Fibroblast of pulmonary artery (primary cell): ENCODE measurements at regions not wholly inside any gene's neighbourhood (a gene's known extent, or its start where the extent isn't known, plus 50 kb on each side); places are given as distances from the start of the nearest gene placed in this dataset.

Experiments used
- DNase-seq: peaks from one replicate; pipeline ENCODE4 v3.0.0-alpha.2; 2010; ENCODE audit warnings: low read depth
- H3K4me3 ChIP-seq: replicated peaks from 2 replicates; pipeline ENCODE4 v1.5.1; 2011; ENCODE audit warnings: low read depth, mild to moderate bottlenecking, control low read depth, low read length, moderate library complexity
- TF ChIP-seq, protein P1 (sequence below): IDR thresholded peaks from 2 replicates; pipeline ENCODE4 v1.5.1; 2011; ENCODE audit warnings: mild to moderate bottlenecking, control low read depth, low read length, inconsistent platforms; ENCODE audit errors: missing control alignments

- TF ChIP-seq, protein P1, sequence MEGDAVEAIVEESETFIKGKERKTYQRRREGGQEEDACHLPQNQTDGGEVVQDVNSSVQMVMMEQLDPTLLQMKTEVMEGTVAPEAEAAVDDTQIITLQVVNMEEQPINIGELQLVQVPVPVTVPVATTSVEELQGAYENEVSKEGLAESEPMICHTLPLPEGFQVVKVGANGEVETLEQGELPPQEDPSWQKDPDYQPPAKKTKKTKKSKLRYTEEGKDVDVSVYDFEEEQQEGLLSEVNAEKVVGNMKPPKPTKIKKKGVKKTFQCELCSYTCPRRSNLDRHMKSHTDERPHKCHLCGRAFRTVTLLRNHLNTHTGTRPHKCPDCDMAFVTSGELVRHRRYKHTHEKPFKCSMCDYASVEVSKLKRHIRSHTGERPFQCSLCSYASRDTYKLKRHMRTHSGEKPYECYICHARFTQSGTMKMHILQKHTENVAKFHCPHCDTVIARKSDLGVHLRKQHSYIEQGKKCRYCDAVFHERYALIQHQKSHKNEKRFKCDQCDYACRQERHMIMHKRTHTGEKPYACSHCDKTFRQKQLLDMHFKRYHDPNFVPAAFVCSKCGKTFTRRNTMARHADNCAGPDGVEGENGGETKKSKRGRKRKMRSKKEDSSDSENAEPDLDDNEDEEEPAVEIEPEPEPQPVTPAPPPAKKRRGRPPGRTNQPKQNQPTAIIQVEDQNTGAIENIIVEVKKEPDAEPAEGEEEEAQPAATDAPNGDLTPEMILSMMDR, result no peak
- no peak overlapping the region for H3K4me3 ChIP-seq
- DNase-seq, result no peak
Measured at GRCh38 chr15:57782731-57783130, 76.2 kb downstream of the POLR2M start.

- peak; percentile 60 for DNase-seq
- TF ChIP-seq, protein P1, result no peak
- H3K4me3 ChIP-seq, result no peak overlapping the region
Measured at GRCh38 chr15:57784081-57784511, 77.6 kb downstream of the POLR2M start.

DNA sequence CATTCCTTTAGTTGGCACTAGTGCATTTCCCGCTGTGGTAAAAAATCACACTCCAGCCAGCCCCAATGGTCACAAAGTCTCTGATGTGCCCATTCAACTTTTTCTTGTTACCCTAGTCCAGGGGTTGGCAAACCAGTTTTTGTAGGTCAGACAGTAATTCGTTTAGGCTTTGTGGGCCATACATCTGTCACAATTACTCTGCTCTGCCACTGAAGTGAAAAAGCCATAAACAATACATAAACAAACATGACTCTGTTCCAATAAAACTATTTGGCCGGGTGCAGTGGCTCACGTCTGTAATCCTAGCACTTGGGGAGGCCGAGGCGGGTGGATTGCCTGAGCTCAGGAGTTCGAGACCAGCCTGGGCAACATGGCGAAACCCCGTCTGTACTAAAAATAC, 78.5 kb downstream of the POLR2M start:
- TF ChIP-seq, protein P1, result no peak
- DNase-seq, result no peak
- no peak overlapping the region for H3K4me3 ChIP-seq

- DNase-seq, result no peak
- TF ChIP-seq, protein P1, result no peak
Measured at GRCh38 chr15:57785959-57786358, 79.4 kb downstream of the POLR2M start.

GRCh38 chr15:57789225-57789624, 82.7 kb downstream of the POLR2M start:
- peak; percentile 60 for DNase-seq

More at GRCh38 chr15:57785959-57786358, 79.4 kb downstream of the POLR2M start:
- H3K4me3 ChIP-seq, result no peak overlapping the region

DNA sequence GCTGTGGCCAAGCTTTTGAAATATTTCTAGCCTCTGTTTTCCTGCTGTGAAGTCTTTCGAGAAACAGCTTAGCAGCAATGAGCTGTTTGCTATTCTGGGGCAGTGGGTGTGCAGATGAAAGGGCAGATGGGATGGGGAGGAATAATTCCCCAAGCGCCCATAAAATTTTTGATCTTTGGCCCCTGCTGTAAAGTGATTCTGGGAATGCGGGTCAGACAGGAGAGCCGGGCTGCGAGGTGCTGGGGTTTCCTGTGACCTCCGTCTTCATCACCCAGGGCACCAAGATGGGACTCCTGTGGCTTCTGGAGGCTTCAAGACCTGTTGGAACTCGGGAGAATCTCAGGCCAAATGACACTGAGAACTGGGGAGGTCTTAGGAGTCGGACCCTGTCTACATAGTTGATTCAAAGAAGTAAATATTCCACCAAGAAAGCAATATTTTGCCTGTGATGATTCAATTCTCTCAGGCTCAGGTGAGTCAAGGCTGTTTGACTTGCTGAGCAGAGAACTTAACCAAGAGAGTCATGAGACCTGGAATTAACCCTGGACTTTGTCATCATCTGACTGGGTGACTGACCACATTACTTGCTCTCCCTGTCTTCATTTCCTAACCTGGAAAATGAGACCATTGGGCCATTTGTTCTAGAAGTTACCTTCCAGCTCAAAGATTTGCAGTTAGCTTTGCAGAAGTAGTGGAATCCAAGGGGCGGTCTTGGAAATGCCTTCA, 86.4 kb downstream of the POLR2M start:
- no peak overlapping the region for H3K4me3 ChIP-seq
- TF ChIP-seq, protein P1, result no peak

More at GRCh38 chr15:57789225-57789624, 82.7 kb downstream of the POLR2M start:
- no peak overlapping the region for H3K4me3 ChIP-seq
- TF ChIP-seq, protein P1, result no peak

DNA sequence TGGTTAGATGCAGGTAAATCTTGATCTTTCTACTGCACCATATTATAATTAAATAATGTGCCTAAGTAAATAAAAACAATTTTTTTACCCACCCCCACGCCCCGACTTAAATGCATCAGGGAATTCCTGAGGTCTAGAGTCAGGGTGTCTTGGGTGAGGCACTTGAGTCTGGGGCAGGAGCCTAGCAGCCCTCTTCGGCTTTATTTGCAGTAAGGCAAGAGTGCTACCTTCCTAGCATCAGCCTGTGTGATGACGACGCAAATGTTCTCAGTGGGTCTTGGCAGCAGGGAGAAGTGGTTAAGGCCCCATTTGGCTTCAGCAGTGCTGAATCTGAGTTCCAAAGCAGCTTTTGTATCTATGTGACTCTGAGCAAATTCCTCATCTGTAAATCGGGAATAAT, 88.7 kb downstream of the POLR2M start:
- no peak overlapping the region for H3K4me3 ChIP-seq
- TF ChIP-seq, protein P1, result no peak
- DNase-seq, result no peak

More for the DNA sequence above, 86.4 kb downstream of the POLR2M start:
- no peak for DNase-seq
